ENCODE measurements at regions not wholly inside any gene's neighbourhood (a gene's known extent, or its start where the extent isn't known, plus 50 kb on each side); places are given as distances from the start of the nearest gene placed in this dataset.
"Not testable (repeated sequence)": the region's sequence is repeated elsewhere in the genome, so short reads cannot be mapped to it uniquely, and the experiment has no call there.

GRCh38 chr2:144643537-144644336 is 123.8 kb upstream of the ZEB2 start:
- no peak for DNase-seq (ENCODE audit: low read depth, low spot score)

- no peak for DNase-seq (ENCODE audit: low read depth, low spot score)
Measured at GRCh38 chr2:144642856-144643255, 122.9 kb upstream of the ZEB2 start.

- DNase-seq (ENCODE audit: low read depth, low spot score): no peak
Measured at GRCh38 chr2:144642131-144642530, 122.2 kb upstream of the ZEB2 start.

GRCh38 chr2:144638250-144638649 is 118.3 kb upstream of the ZEB2 start:
- not testable (repeated sequence) for DNase-seq (ENCODE audit: low read depth, low spot score)

GRCh38 chr2:144636860-144637259 is 116.9 kb upstream of the ZEB2 start:
- not testable (repeated sequence) for DNase-seq (ENCODE audit: low read depth, low spot score)

GRCh38 chr2:144632809-144633208 is 112.9 kb upstream of the ZEB2 start:
- DNase-seq (ENCODE audit: low read depth, low spot score): no peak

- no peak for DNase-seq (ENCODE audit: low read depth, low spot score)
Measured at GRCh38 chr2:144631636-144632035, 111.7 kb upstream of the ZEB2 start.

GRCh38 chr2:144630459-144631215 is 110.7 kb upstream of the ZEB2 start:
- no peak for DNase-seq (ENCODE audit: low read depth, low spot score)

- no peak for DNase-seq (ENCODE audit: low read depth, low spot score)
Measured at GRCh38 chr2:144629935-144630334, 110.0 kb upstream of the ZEB2 start.

- no peak for DNase-seq (ENCODE audit: low read depth, low spot score)
Measured at GRCh38 chr2:144628566-144628965, 108.6 kb upstream of the ZEB2 start.

GRCh38 chr2:144625626-144626025 is 105.7 kb upstream of the ZEB2 start:
- DNase-seq (ENCODE audit: low read depth, low spot score): no peak

- no peak for DNase-seq (ENCODE audit: low read depth, low spot score)
Measured at GRCh38 chr2:144625226-144625625, 105.3 kb upstream of the ZEB2 start.

- no peak for DNase-seq (ENCODE audit: low read depth, low spot score)
Measured at GRCh38 chr2:144624451-144624850, 104.5 kb upstream of the ZEB2 start.

GRCh38 chr2:144622373-144622772 is 102.5 kb upstream of the ZEB2 start:
- not testable (repeated sequence) for DNase-seq (ENCODE audit: low read depth, low spot score)

GRCh38 chr2:144621266-144621665 is 101.3 kb upstream of the ZEB2 start:
- DNase-seq (ENCODE audit: low read depth, low spot score): no peak

GRCh38 chr2:144619760-144620159 is 99.8 kb upstream of the ZEB2 start:
- no peak for DNase-seq (ENCODE audit: low read depth, low spot score)

GRCh38 chr2:144617171-144617570 is 97.3 kb upstream of the ZEB2 start:
- DNase-seq (ENCODE audit: low read depth, low spot score): not testable (repeated sequence)

- no peak for DNase-seq (ENCODE audit: low read depth, low spot score)
Measured at GRCh38 chr2:144615866-144616565, 96.1 kb upstream of the ZEB2 start.

GRCh38 chr2:144607891-144608521 is 88.1 kb upstream of the ZEB2 start:
- DNase-seq (ENCODE audit: low read depth, low spot score): no peak

GRCh38 chr2:144607099-144607498 is 87.2 kb upstream of the ZEB2 start:
- no peak for DNase-seq (ENCODE audit: low read depth, low spot score)

- DNase-seq (ENCODE audit: low read depth, low spot score): no peak
Measured at GRCh38 chr2:144606466-144607095, 86.7 kb upstream of the ZEB2 start.

Measured in activated CD4-positive, CD25-positive, alpha-beta regulatory T cell treated with anti-CD3 and anti-CD28 coated beads, Interleukin-2, amount 50 U/mL, for 16 hours (primary cell).